ENCODE measurements at regions not wholly inside any gene's neighbourhood (a gene's known extent, or its start where the extent isn't known, plus 50 kb on each side); places are given as distances from the start of the nearest gene placed in this dataset.
"Not testable (repeated sequence)": the region's sequence is repeated elsewhere in the genome, so short reads cannot be mapped to it uniquely, and the experiment has no call there.

- no peak for DNase-seq (ENCODE audit: low spot score)
Measured at GRCh38 chrX:848386-848785, 217.8 kb downstream of the SHOX start.

GRCh38 chrX:843306-843705, 212.7 kb downstream of the SHOX start:
- DNase-seq (ENCODE audit: low spot score), result no peak

GRCh38 chrX:840556-840955, 210.0 kb downstream of the SHOX start:
- no peak for DNase-seq (ENCODE audit: low spot score)

GRCh38 chrX:838666-839065, 208.1 kb downstream of the SHOX start:
- not testable (repeated sequence) for DNase-seq (ENCODE audit: low spot score)

- DNase-seq (ENCODE audit: low spot score), result not testable (repeated sequence)
Measured at GRCh38 chrX:835857-836256, 205.3 kb downstream of the SHOX start.

GRCh38 chrX:830532-830931, 199.9 kb downstream of the SHOX start:
- no peak for DNase-seq (ENCODE audit: low spot score)

GRCh38 chrX:829145-829544, 198.6 kb downstream of the SHOX start:
- DNase-seq (ENCODE audit: low spot score), result no peak

- DNase-seq (ENCODE audit: low spot score), result no peak
Measured at GRCh38 chrX:828411-828959, 197.9 kb downstream of the SHOX start.

- no peak for DNase-seq (ENCODE audit: low spot score)
Measured at GRCh38 chrX:826448-826847, 195.9 kb downstream of the SHOX start.

- no peak for DNase-seq (ENCODE audit: low spot score)
Measured at GRCh38 chrX:825991-826390, 195.4 kb downstream of the SHOX start.

GRCh38 chrX:823073-823472, 192.5 kb downstream of the SHOX start:
- DNase-seq (ENCODE audit: low spot score), result not testable (repeated sequence)

- no peak for DNase-seq (ENCODE audit: low spot score)
Measured at GRCh38 chrX:821327-822107, 190.9 kb downstream of the SHOX start.

- DNase-seq (ENCODE audit: low spot score), result no peak
Measured at GRCh38 chrX:819684-820083, 189.1 kb downstream of the SHOX start.

- DNase-seq (ENCODE audit: low spot score), result no peak
Measured at GRCh38 chrX:817759-818300, 187.2 kb downstream of the SHOX start.

- not testable (repeated sequence) for DNase-seq (ENCODE audit: low spot score)
Measured at GRCh38 chrX:817147-817546, 186.6 kb downstream of the SHOX start.

GRCh38 chrX:816411-816810, 185.8 kb downstream of the SHOX start:
- no peak for DNase-seq (ENCODE audit: low spot score)

GRCh38 chrX:810186-810585, 179.6 kb downstream of the SHOX start:
- no peak for DNase-seq (ENCODE audit: low spot score)

GRCh38 chrX:809081-809480, 178.5 kb downstream of the SHOX start:
- DNase-seq (ENCODE audit: low spot score), result no peak

GRCh38 chrX:806586-806985, 176.0 kb downstream of the SHOX start:
- DNase-seq (ENCODE audit: low spot score), result no peak

GRCh38 chrX:805988-806387, 175.4 kb downstream of the SHOX start:
- DNase-seq (ENCODE audit: low spot score), result no peak

GRCh38 chrX:805103-805670, 174.6 kb downstream of the SHOX start:
- DNase-seq (ENCODE audit: low spot score), result no peak

- no peak for DNase-seq (ENCODE audit: low spot score)
Measured at GRCh38 chrX:802846-803245, 172.3 kb downstream of the SHOX start.

- no peak for DNase-seq (ENCODE audit: low spot score)
Measured at GRCh38 chrX:799808-800207, 169.2 kb downstream of the SHOX start.

Measured in GM03348 (cell line).